Peyer's patch (tissue), 4 donors: ENCODE measurements at regions not wholly inside any gene's neighbourhood (a gene's known extent, or its start where the extent isn't known, plus 50 kb on each side); places are given as distances from the start of the nearest gene placed in this dataset.

ENCODE experiments used
- CTCF ChIP-seq, 6 experiments: fragments of 450-650 bp in 4 of 6; fragments of 200-600 bp in 2 of 6; sonication (generic) in 1 of 6; IDR thresholded peaks; one replicate each; pipeline ENCODE4 v1.5.1; 2017 to 2019; ENCODE audit warnings: antibody characterized with exemption in 6 of 6, mild to moderate bottlenecking in 3 of 6, moderate library complexity in 1 of 6
- POLR2A ChIP-seq, 2 donors: fragments of 450-650 bp; IDR thresholded peaks; one replicate each; pipeline ENCODE4 v1.5.1; 2017; ENCODE audit warnings: antibody characterized with exemption in 2 of 2, mild to moderate bottlenecking in 2 of 2, moderate library complexity in 2 of 2

- TF ChIP-seq CTCF (IDR thresholded peaks at IDR 0.05) (no peak), POLR2A (IDR thresholded peaks at IDR 0.05) (no peak)
These were observed 230.5 kb downstream of the SEC14L1 start for GRCh38 chr17:77371117-77371887.
